ENCODE measurements at regions not wholly inside any gene's neighbourhood (a gene's known extent, or its start where the extent isn't known, plus 50 kb on each side); places are given as distances from the start of the nearest gene placed in this dataset.
"Not testable (repeated sequence)": the region's sequence is repeated elsewhere in the genome, so short reads cannot be mapped to it uniquely, and the experiment has no call there.

DNA sequence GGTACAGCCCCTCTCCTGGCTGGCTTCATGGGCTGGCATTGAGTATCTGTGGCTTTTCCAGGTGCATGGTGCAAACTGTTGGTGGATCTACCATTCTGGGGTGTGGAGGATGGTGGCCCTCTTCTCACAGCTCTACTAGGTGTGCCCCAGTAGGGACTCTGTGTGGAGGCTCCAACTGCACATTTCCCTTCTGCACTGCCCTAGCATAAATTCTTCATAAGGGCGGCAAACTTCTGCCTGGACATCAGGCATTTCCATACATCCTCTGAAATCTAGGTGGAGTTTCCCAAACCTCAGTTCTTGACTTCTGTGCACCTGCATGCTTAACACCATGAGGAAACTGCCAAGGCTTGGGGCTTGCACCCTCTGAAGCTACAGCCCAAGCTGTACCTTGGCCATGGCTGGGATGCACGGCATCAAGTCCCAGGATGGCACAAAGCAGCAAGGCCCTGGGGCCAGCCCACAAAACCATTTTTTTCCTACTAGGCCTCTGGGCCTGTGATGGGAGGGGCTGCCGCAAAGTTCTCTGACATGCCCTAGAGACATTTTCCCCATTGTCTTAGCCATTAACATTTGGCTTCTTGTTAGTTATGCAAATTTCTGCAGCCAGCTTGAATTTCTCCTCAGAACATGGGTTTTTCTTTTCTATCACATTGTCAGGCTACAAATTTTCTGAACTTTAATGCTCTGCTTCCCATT lies 83.4 kb upstream of the ECI2 start:
- TF ChIP-seq ZFP30 (CRISPR knock-in tag; IDR thresholded peaks at IDR 0.05); PPARA (CRISPR knock-in tag; IDR thresholded peaks at IDR 0.05; ENCODE audit: borderline replicate concordance); ZFP3 (CRISPR knock-in tag; IDR thresholded peaks at IDR 0.05); OSR1 (CRISPR knock-in tag; IDR thresholded peaks at IDR 0.05); CSDC2 (CRISPR knock-in tag; IDR thresholded peaks at IDR 0.05); ESRRG (CRISPR knock-in tag; IDR thresholded peaks at IDR 0.05); ZC3H10 (CRISPR knock-in tag; IDR thresholded peaks at IDR 0.05): not testable (repeated sequence)
- TF ChIP-seq, protein P1, sequence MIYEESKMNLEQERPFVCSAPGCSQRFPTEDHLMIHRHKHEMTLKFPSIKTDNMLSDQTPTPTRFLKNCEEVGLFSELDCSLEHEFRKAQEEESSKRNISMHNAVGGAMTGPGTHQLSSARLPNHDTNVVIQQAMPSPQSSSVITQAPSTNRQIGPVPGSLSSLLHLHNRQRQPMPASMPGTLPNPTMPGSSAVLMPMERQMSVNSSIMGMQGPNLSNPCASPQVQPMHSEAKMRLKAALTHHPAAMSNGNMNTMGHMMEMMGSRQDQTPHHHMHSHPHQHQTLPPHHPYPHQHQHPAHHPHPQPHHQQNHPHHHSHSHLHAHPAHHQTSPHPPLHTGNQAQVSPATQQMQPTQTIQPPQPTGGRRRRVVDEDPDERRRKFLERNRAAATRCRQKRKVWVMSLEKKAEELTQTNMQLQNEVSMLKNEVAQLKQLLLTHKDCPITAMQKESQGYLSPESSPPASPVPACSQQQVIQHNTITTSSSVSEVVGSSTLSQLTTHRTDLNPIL (CRISPR knock-in tag; IDR thresholded peaks at IDR 0.05; ENCODE audit: low read depth) = not testable (repeated sequence)

All from SK-N-SH treated with all-trans-retinoic acid at 6 μM for 48 hours (cell line).